HG02970 (cell line): ENCODE measurements at regions not wholly inside any gene's neighbourhood (a gene's known extent, or its start where the extent isn't known, plus 50 kb on each side); places are given as distances from the start of the nearest gene placed in this dataset.

Experiments used
- ATAC-seq: cut with Tn5 transposase; IDR thresholded peaks from one replicate; pipeline ENCODE4 v1.9.1; 2021; ENCODE audit warnings: mild to moderate bottlenecking, moderate library complexity, moderate number of reproducible peaks; ENCODE audit not compliant: unreplicated experiment, low FRiP score

- ATAC-seq = no peak
Measured at GRCh38 chr5:53206562-53206961, 97.0 kb upstream of the MOCS2 start.

GRCh38 chr5:53211799-53212198, 102.2 kb upstream of the MOCS2 start:
- no peak for ATAC-seq

- ATAC-seq = no peak
Measured at GRCh38 chr5:53219174-53219573, 109.6 kb upstream of the MOCS2 start.

- ATAC-seq = no peak
Measured at GRCh38 chr5:53219610-53220009, 110.1 kb upstream of the MOCS2 start.

- ATAC-seq = no peak
Measured at GRCh38 chr5:53233645-53234405, 124.3 kb upstream of the MOCS2 start.

GRCh38 chr5:53236683-53237082, 127.1 kb upstream of the MOCS2 start:
- no peak for ATAC-seq

GRCh38 chr5:53237876-53238275, 128.3 kb upstream of the MOCS2 start:
- ATAC-seq = no peak

GRCh38 chr5:53239301-53239990, 129.9 kb upstream of the MOCS2 start:
- no peak for ATAC-seq

GRCh38 chr5:53240661-53241060, 131.1 kb upstream of the MOCS2 start:
- ATAC-seq = no peak

- ATAC-seq = no peak
Measured at GRCh38 chr5:53241572-53241971, 132.0 kb upstream of the MOCS2 start.

- no peak for ATAC-seq
Measured at GRCh38 chr5:53243403-53243802, 133.8 kb upstream of the MOCS2 start.

- ATAC-seq = no peak
Measured at GRCh38 chr5:53246042-53246836, 136.7 kb upstream of the MOCS2 start.

- no peak for ATAC-seq
Measured at GRCh38 chr5:53249529-53250200, 140.1 kb upstream of the MOCS2 start.

GRCh38 chr5:53250201-53250550, 140.6 kb upstream of the MOCS2 start:
- no peak for ATAC-seq

- no peak for ATAC-seq
Measured at GRCh38 chr5:53253421-53253871, 143.9 kb upstream of the MOCS2 start.

- ATAC-seq = no peak
Measured at GRCh38 chr5:53256746-53257145, 147.2 kb upstream of the MOCS2 start.

- no peak for ATAC-seq
Measured at GRCh38 chr5:53257806-53258373, 148.3 kb upstream of the MOCS2 start.

- ATAC-seq = no peak
Measured at GRCh38 chr5:53259176-53259575, 149.6 kb upstream of the MOCS2 start.

- no peak for ATAC-seq
Measured at GRCh38 chr5:53260446-53260845, 150.9 kb upstream of the MOCS2 start.

- ATAC-seq = no peak
Measured at GRCh38 chr5:53261245-53261644, 151.7 kb upstream of the MOCS2 start.
